Thyroid gland (tissue), 4 donors: ENCODE measurements at regions not wholly inside any gene's neighbourhood (a gene's known extent, or its start where the extent isn't known, plus 50 kb on each side); places are given as distances from the start of the nearest gene placed in this dataset.
A peak's percentile ranks its signal among the peaks of the same experiment; 100 is the strongest.

Experiments
- DNase-seq, 2 donors: peaks; one replicate each; pipeline ENCODE4 v3.0.0-alpha.2; 2019
- H3K27ac ChIP-seq, 3 donors: fragments of 200-600 bp; sonication (generic); 1 replicate in 2 of 3; 2 replicates in 1 of 3; pipeline ENCODE4 v1.5.1; 2016 to 2019; ENCODE audit warnings: mild to moderate bottlenecking in 1 of 3, moderate library complexity in 1 of 3
- H3K27me3 ChIP-seq: fragments of 200-600 bp; sonication (generic); one replicate; pipeline ENCODE4 v1.5.1; 2019
- H3K36me3 ChIP-seq, 2 donors: fragments of 200-600 bp; sonication (generic); one replicate each; pipeline ENCODE4 v1.5.1; 2016 to 2019
- H3K4me1 ChIP-seq, 2 donors: fragments of 200-600 bp; sonication (generic); one replicate each; pipeline ENCODE4 v1.5.1; 2017 to 2019
- H3K4me3 ChIP-seq, 3 donors: fragments of 200-600 bp; sonication (generic); replicated peaks in 1 of 3; 1 replicate in 2 of 3; 2 replicates in 1 of 3; pipeline ENCODE4 v1.5.1; 2016; ENCODE audit warnings: mild to moderate bottlenecking in 1 of 3
- H3K9me3 ChIP-seq: fragments of 200-600 bp; sonication (generic); one replicate; pipeline ENCODE4 v1.5.1; 2017
- POLR2A ChIP-seq, 2 donors: fragments of 450-650 bp; IDR thresholded peaks; one replicate each; pipeline ENCODE4 v1.6.1; 2017; ENCODE audit warnings: antibody characterized with exemption in 2 of 2, mild to moderate bottlenecking in 2 of 2, moderate library complexity in 1 of 2
- WGBS, 2 donors: methylation state at CpG; one replicate each; pipeline ENCODE4 v1.1.5; 2017; 5-methylcytosine and 5-hydroxymethylcytosine counted together
- intact Hi-C: fragments of 100-400 bp; cut with DNase I; formaldehyde crosslinking; loops from one replicate; pipeline ENCODE4 v1.15.1; 2023
- TF ChIP-seq, protein P1 (sequence below), 6 experiments: fragments of 200-600 bp in 3 of 6; fragments of 450-650 bp in 3 of 6; sonication (generic) in 3 of 6; IDR thresholded peaks; one replicate each; pipeline ENCODE4 v1.5.1; 2016 to 2019; ENCODE audit warnings: antibody characterized with exemption in 6 of 6, mild to moderate bottlenecking in 2 of 6, inconsistent platforms in 1 of 6, moderate library complexity in 1 of 6

- Histone ChIP-seq H3K9me3 (no peaks in the 10 kb centered on the region), H3K27ac (no peak overlapping the region), H3K36me3 (no peaks in the 10 kb centered on the region), H3K4me1 (peaks cover 22 to 37% of the 10 kb centered on the region in 2 donors), H3K27me3 (no peaks in the 10 kb centered on the region), H3K4me3 (no peak overlapping the region)
- no peak for TF ChIP-seq POLR2A (IDR thresholded peaks at IDR 0.05)
- TF ChIP-seq, protein P1, sequence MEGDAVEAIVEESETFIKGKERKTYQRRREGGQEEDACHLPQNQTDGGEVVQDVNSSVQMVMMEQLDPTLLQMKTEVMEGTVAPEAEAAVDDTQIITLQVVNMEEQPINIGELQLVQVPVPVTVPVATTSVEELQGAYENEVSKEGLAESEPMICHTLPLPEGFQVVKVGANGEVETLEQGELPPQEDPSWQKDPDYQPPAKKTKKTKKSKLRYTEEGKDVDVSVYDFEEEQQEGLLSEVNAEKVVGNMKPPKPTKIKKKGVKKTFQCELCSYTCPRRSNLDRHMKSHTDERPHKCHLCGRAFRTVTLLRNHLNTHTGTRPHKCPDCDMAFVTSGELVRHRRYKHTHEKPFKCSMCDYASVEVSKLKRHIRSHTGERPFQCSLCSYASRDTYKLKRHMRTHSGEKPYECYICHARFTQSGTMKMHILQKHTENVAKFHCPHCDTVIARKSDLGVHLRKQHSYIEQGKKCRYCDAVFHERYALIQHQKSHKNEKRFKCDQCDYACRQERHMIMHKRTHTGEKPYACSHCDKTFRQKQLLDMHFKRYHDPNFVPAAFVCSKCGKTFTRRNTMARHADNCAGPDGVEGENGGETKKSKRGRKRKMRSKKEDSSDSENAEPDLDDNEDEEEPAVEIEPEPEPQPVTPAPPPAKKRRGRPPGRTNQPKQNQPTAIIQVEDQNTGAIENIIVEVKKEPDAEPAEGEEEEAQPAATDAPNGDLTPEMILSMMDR (IDR thresholded peaks at IDR 0.05), result no peak
- intact Hi-C loops, result loop anchor here (10.0 kb wide), 3 partner anchors 115 to 535 kb away; no protein-coding TSS in a partner anchor
- WGBS, 2 donors, result 94 to 100% methylated on average over 1 of the region's 1 CpG
- no peak for DNase-seq
Measured at GRCh38 chr13:50519866-50520265, 323.6 kb downstream of the DLEU7 start.

DNA sequence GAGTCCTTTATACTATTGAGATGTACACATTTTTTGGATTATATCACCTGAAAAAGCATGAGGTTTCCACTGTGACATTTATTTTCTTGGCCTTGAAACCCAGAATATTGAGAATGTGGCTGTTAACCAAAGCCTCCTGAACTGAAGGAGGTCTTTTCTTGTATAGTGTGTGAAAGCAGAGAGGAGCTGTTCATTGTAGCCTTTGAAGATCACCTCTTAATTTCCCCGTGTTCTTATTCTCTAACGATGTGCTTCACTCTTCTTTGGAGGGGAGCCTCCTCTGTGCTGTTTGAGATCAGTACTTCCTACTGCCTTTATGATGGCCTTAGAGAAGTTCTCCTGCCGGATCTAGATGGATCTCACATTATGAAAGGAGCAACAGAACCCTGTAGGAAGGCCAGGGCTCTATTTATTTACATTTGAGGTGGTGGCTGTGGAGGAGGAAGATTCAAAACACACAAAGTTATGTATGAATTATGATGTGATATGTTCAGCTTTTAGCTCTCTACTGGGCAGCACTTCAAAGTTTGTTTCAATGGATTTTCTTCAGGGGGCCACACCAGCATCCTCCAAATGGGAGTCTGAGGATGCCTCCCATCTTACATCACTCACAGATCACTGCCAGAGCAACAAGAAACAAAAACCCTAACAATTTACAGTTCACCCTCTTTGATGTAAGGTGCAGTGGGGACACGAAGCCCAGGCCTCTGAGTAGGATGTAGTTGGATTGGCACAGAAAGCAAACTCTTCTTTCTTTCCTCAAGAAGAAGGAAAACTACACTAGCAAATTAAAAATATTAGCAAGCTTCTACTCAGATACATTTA lies 322.3 kb downstream of the DLEU7 start:
- Histone ChIP-seq H3K27ac (peak overlapping the region; percentile 46 to 83 (median 69)), H3K27me3 (no peaks in the 10 kb centered on the region), H3K36me3 (no peaks in the 10 kb centered on the region), H3K4me1 (peaks cover 22 to 37% of the 10 kb centered on the region in 2 donors), H3K9me3 (no peaks in the 10 kb centered on the region), H3K4me3 (no peak overlapping the region)
- no peak for DNase-seq
- WGBS, 2 donors, result 79 to 81% methylated on average over 4 of the region's 4 CpGs
- intact Hi-C loops, result loop anchor here (10.0 kb wide), 3 partner anchors 116 to 536 kb away; no protein-coding TSS in a partner anchor
- TF ChIP-seq, protein P1 (IDR thresholded peaks at IDR 0.05), result no peak
- TF ChIP-seq POLR2A (IDR thresholded peaks at IDR 0.05), result no peak

DNA sequence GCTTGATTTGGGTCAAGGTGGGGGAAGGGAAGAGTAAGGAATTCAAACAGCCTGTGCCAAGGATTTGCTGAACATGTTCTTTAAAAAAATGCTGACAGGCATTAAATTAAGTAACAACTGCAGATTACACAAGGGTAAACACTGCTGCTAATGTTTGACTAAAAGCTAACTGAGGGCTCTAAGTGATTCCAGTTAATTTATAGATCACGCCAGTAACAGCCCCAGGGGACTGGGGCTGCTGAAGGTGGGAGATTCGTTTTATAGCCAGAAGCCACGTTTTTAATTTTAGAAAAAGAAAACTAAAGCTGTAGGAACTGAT lies 321.7 kb downstream of the DLEU7 start:
- 19 to 27% methylated on average over 3 of the region's 3 CpGs for WGBS, 2 donors
- H3K9me3 ChIP-seq, result no peaks in the 10 kb centered on the region
- no peaks in the 10 kb centered on the region for H3K27me3 ChIP-seq
- TF ChIP-seq, protein P1 (IDR thresholded peaks at IDR 0.05), result no peak
- TF ChIP-seq POLR2A (IDR thresholded peaks at IDR 0.05), result no peak
- H3K4me3 ChIP-seq, result no peak overlapping the region
- H3K36me3 ChIP-seq, result no peaks in the 10 kb centered on the region
- intact Hi-C loops, result loop anchor here (10.0 kb wide), 3 partner anchors 117 to 537 kb away; no protein-coding TSS in a partner anchor
- H3K4me1 ChIP-seq, result peaks cover 26 to 39% of the 10 kb centered on the region in 2 donors
- peak; percentile 31 to 34 for DNase-seq
- H3K27ac ChIP-seq, result peak overlapping the region; percentile 69 to 85 (median 83)

DNA sequence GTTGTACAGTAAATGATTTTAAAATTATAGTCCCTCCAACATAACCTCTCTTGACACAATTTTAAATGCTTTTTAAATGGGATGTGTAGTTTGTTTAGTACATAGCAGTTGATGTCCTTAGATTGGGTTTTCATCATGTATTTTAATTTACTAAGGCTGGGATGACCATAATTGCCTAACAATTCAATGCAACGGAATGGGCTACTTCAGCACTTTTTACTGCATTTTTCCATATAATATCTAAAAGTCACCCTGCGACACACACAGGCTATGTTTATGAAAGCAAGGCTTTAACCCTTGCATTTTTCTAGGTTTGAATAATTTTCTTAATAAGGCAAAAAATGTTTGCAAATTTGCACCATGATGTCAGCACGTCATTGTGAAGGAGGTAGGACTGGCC lies 321.0 kb downstream of the DLEU7 start:
- no peak for DNase-seq
- Histone ChIP-seq H3K27me3 (no peaks in the 10 kb centered on the region), H3K27ac (peak overlapping the region in 2 of 3 donors; percentile 69 to 85), H3K4me1 (peaks cover 29 to 46% of the 10 kb centered on the region in 2 donors), H3K4me3 (no peak overlapping the region), H3K36me3 (no peaks in the 10 kb centered on the region), H3K9me3 (no peaks in the 10 kb centered on the region)
- intact Hi-C loops, result loop anchor here (10.0 kb wide), 3 partner anchors 118 to 538 kb away; no protein-coding TSS in a partner anchor
- TF ChIP-seq, protein P1 (IDR thresholded peaks at IDR 0.05), result no peak
- TF ChIP-seq POLR2A (IDR thresholded peaks at IDR 0.05), result no peak
- WGBS, 2 donors, result 89 to 98% methylated on average over 3 of the region's 3 CpGs

- Histone ChIP-seq H3K9me3 (no peaks in the 10 kb centered on the region), H3K27ac (no peak overlapping the region), H3K4me3 (no peak overlapping the region)
Measured at GRCh38 chr13:50523307-50523706, 320.2 kb downstream of the DLEU7 start.

More at GRCh38 chr13:50523307-50523706, 320.2 kb downstream of the DLEU7 start:
- Histone ChIP-seq H3K4me1 (peaks cover 34 to 54% of the 10 kb centered on the region in 2 donors), H3K36me3 (no peaks in the 10 kb centered on the region), H3K27me3 (no peaks in the 10 kb centered on the region)
- no peak for TF ChIP-seq POLR2A (IDR thresholded peaks at IDR 0.05)
- TF ChIP-seq, protein P1 (IDR thresholded peaks at IDR 0.05), result no peak
- DNase-seq, result no peak
- whole genome bisulfite sequencing, 2 donors, result 59 to 60% methylated on average over 3 of the region's 3 CpGs
- intact Hi-C loops, result loop anchor here (10.0 kb wide), 3 partner anchors 119 to 539 kb away; no protein-coding TSS in a partner anchor
